ENCODE measurements at regions not wholly inside any gene's neighbourhood (a gene's known extent, or its start where the extent isn't known, plus 50 kb on each side); places are given as distances from the start of the nearest gene placed in this dataset.

DNA sequence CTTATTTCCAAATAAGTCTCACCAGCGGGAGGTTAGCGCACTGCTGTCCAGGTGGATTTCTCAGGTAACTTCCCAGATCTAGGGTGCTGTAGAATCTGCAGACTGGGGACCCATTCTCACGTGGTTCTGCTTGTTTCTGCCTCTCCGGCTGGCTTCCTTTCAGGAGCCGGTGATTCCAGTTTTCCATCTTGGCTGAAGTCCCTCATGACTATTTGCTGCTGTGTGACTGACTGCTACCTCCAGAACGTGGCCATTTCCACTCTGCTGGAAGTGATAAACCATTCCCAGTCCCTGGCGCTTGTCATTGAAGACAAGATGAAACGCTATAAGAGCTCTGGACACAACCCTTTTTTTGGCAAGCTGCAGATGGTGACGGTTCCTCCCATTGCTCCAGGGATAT, 76.0 kb downstream of the DOP1B start:
- FAIRE-seq (peak; percentile 36), DNase-seq (ENCODE audit: low read depth) (no peak)
- Histone ChIP-seq H3K27me3 (ENCODE audit: control insufficient read depth, insufficient read depth, low read length) (no peaks in the 10 kb centered on the region), H3K4me3 (ENCODE audit: low read depth, low read length) (no peak overlapping the region), H3K36me3 (ENCODE audit: control insufficient read depth, insufficient read depth, low read length) (peaks cover 1% of the 10 kb centered on the region)
- TF ChIP-seq, protein P1, sequence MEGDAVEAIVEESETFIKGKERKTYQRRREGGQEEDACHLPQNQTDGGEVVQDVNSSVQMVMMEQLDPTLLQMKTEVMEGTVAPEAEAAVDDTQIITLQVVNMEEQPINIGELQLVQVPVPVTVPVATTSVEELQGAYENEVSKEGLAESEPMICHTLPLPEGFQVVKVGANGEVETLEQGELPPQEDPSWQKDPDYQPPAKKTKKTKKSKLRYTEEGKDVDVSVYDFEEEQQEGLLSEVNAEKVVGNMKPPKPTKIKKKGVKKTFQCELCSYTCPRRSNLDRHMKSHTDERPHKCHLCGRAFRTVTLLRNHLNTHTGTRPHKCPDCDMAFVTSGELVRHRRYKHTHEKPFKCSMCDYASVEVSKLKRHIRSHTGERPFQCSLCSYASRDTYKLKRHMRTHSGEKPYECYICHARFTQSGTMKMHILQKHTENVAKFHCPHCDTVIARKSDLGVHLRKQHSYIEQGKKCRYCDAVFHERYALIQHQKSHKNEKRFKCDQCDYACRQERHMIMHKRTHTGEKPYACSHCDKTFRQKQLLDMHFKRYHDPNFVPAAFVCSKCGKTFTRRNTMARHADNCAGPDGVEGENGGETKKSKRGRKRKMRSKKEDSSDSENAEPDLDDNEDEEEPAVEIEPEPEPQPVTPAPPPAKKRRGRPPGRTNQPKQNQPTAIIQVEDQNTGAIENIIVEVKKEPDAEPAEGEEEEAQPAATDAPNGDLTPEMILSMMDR (IDR thresholded peaks at IDR 0.05; ENCODE audit: insufficient read depth, low read length, severe bottlenecking) = no peak

DNA sequence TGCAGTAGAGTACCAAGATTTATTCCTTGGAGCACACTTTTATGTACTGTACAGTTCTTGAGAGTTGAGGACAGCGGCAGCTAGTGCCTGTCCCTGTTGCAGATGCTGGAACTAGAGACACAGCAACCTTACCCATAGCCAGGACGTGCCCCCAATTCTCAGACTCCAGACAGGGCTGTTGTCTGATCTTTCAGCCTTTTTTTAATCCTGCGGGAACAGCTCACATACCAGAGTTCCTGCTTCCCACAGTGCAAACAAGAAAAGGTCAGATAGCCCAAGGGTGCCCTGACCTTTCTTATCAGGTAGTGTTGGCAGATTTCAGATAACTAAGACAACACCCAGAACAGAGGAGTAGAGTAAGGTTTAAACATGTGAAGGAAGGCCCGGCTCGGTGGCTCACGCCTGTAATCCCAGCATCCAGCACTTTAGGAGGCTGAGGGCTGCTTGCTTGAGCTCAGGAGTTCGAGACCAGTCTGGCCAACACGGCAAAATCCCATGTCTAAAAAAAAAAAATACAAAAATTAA, 78.5 kb downstream of the DOP1B start:
- Histone ChIP-seq H3K27me3 (ENCODE audit: control insufficient read depth, insufficient read depth, low read length) (no peaks in the 10 kb centered on the region), H3K4me3 (ENCODE audit: low read depth, low read length) (no peak overlapping the region), H3K36me3 (ENCODE audit: control insufficient read depth, insufficient read depth, low read length) (peaks cover 4% of the 10 kb centered on the region)
- FAIRE-seq = no peak
- DNase-seq (ENCODE audit: low read depth) = peak; percentile 19
- TF ChIP-seq, protein P1 (IDR thresholded peaks at IDR 0.05; ENCODE audit: insufficient read depth, low read length, severe bottlenecking) = no peak

DNA sequence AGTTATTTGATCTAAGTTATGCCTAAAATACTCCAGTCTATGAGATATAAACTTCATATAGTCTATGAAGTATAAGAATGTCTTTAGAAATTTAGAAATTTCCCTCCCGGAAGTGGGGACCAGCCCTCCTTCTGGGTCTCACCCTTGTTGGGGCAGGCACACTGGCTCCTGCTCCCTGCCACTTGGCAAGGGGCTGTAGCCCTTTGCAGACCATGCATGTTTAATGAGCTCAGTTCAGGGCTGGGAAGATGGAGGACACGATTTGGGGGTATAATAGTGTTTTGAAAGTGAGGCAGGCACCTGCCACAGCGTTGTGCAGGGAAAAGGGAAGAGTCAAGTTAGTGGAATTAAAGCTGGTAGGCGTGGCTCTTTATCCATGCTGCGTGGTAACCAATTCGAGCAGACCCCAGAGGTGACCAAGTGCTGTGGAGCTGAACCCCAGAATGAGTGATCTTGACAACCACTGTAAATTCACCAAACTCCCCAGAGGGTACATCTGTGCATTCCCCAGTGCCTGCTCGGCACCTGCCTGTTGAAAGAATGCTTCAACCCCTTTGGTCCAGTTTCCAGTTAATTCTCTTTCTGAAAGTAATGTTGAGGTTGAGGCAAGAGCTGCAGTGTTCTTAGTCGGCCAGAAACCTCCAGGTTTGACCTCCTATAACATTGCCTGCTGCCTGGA, 79.6 kb downstream of the DOP1B start:
- no peak for DNase-seq (ENCODE audit: low read depth)
- Histone ChIP-seq H3K27me3 (ENCODE audit: control insufficient read depth, insufficient read depth, low read length) (no peaks in the 10 kb centered on the region), H3K4me3 (ENCODE audit: low read depth, low read length) (no peak overlapping the region), H3K36me3 (ENCODE audit: control insufficient read depth, insufficient read depth, low read length) (peaks cover 2% of the 10 kb centered on the region)
- TF ChIP-seq, protein P1 (IDR thresholded peaks at IDR 0.05; ENCODE audit: insufficient read depth, low read length, severe bottlenecking) = no peak
- FAIRE-seq = no peak

DNA sequence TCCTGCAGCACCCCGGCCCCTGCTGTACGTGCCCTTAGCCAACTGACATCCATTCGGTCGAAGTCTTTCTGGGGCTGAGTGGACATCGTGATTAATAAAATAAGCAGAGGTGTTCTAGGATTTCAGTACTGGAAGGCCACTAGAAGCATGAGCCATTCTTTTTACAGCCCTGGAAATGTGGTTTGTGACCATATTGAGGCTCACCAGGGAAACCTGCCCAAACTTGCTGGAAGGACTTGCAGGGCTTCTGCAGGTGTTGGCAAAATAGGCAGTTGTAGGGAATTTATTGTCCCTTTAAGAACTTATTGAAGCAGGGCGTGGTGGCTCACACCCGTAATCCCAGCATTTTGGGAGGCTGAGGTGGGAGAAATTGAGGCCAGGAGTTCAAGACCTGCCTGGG, 80.8 kb downstream of the DOP1B start:
- DNase-seq (ENCODE audit: low read depth) = peak; percentile 96
- Histone ChIP-seq H3K36me3 (ENCODE audit: control insufficient read depth, insufficient read depth, low read length) (peaks cover 2% of the 10 kb centered on the region), H3K27me3 (ENCODE audit: control insufficient read depth, insufficient read depth, low read length) (no peaks in the 10 kb centered on the region), H3K4me3 (ENCODE audit: low read depth, low read length) (no peak overlapping the region)
- no peak for FAIRE-seq
- TF ChIP-seq, protein P1 (IDR thresholded peaks at IDR 0.05; ENCODE audit: insufficient read depth, low read length, severe bottlenecking) = no peak

DNA sequence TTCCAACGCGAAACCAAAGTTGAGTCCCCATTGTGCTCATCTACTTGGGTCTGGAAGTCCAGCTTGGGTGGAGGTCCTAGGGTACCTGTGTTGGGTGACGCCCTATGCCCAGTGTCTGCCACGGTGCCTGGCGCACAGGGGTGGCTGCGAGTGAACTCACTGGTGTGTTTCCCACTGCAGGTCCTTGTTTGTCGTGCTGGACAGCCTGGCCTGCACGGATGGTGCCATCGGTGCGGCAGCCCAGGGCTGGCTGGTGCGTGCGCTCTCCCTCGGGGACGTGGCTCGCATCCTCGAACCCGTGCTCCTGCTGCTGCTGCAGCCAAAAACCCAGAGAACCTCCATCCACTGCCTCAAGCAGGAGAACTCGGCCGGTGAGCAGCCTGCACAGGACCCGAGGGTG, 80.4 kb upstream of the MORC3 start:
- H3K36me3 ChIP-seq (ENCODE audit: control insufficient read depth, insufficient read depth, low read length) = peaks cover 2% of the 10 kb centered on the region
- no peak overlapping the region for H3K4me3 ChIP-seq (ENCODE audit: low read depth, low read length)
- no peaks in the 10 kb centered on the region for H3K27me3 ChIP-seq (ENCODE audit: control insufficient read depth, insufficient read depth, low read length)
- FAIRE-seq (no peak), DNase-seq (ENCODE audit: low read depth) (no peak)
- TF ChIP-seq, protein P1 (IDR thresholded peaks at IDR 0.05; ENCODE audit: insufficient read depth, low read length, severe bottlenecking) = no peak

DNA sequence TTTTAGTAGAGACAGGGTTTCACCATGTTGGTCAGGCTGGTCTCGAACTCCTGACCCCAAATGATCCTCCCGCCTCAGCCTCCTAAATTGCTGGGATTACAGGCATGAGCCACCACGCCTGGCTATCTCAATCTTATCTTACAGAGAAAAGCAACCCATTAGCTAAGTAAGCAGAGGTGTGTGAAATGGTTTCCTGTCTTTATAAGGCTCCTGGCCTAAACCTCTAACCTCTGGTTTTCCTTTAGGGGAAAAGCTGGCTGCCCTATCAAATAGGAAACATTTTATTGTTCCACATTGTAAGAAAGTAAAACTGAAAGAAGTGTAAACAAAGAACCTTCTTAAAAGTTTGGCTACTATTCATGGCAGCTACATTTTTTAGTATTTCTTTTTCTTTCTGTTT, 78.3 kb upstream of the MORC3 start:
- TF ChIP-seq, protein P1 (IDR thresholded peaks at IDR 0.05; ENCODE audit: insufficient read depth, low read length, severe bottlenecking) = no peak
- H3K4me3 ChIP-seq (ENCODE audit: low read depth, low read length) = no peak overlapping the region
- FAIRE-seq (no peak), DNase-seq (ENCODE audit: low read depth) (no peak)
- H3K36me3 ChIP-seq (ENCODE audit: control insufficient read depth, insufficient read depth, low read length) = peaks cover 7% of the 10 kb centered on the region
- no peaks in the 10 kb centered on the region for H3K27me3 ChIP-seq (ENCODE audit: control insufficient read depth, insufficient read depth, low read length)
